ENCODE measurements at regions not wholly inside any gene's neighbourhood (a gene's known extent, or its start where the extent isn't known, plus 50 kb on each side); places are given as distances from the start of the nearest gene placed in this dataset.

GRCh38 chr2:116717832-116718231 is 1096.7 kb upstream of the DDX18 start:
- TF ChIP-seq, protein P1, sequence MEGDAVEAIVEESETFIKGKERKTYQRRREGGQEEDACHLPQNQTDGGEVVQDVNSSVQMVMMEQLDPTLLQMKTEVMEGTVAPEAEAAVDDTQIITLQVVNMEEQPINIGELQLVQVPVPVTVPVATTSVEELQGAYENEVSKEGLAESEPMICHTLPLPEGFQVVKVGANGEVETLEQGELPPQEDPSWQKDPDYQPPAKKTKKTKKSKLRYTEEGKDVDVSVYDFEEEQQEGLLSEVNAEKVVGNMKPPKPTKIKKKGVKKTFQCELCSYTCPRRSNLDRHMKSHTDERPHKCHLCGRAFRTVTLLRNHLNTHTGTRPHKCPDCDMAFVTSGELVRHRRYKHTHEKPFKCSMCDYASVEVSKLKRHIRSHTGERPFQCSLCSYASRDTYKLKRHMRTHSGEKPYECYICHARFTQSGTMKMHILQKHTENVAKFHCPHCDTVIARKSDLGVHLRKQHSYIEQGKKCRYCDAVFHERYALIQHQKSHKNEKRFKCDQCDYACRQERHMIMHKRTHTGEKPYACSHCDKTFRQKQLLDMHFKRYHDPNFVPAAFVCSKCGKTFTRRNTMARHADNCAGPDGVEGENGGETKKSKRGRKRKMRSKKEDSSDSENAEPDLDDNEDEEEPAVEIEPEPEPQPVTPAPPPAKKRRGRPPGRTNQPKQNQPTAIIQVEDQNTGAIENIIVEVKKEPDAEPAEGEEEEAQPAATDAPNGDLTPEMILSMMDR (IDR thresholded peaks at IDR 0.05; ENCODE audit: insufficient read depth, low read depth, low read length), result no peak
- no peak for TF ChIP-seq EZH2 (IDR thresholded peaks at IDR 0.05; ENCODE audit: insufficient read depth, low read length)
